NCI-H774 (cell line): ENCODE measurements at regions not wholly inside any gene's neighbourhood (a gene's known extent, or its start where the extent isn't known, plus 50 kb on each side); places are given as distances from the start of the nearest gene placed in this dataset.
"Not testable (repeated sequence)": the region's sequence is repeated elsewhere in the genome, so short reads cannot be mapped to it uniquely, and the experiment has no call there.

ENCODE experiments used
- DNase-seq: peaks from one replicate; lab custom pipeline; 2025; lab: John Stamatoyannopoulos, UW

- DNase-seq, result no peak
Observed at GRCh38 chr13:78138756-78139155, 220.1 kb upstream of the EDNRB start.

DNA sequence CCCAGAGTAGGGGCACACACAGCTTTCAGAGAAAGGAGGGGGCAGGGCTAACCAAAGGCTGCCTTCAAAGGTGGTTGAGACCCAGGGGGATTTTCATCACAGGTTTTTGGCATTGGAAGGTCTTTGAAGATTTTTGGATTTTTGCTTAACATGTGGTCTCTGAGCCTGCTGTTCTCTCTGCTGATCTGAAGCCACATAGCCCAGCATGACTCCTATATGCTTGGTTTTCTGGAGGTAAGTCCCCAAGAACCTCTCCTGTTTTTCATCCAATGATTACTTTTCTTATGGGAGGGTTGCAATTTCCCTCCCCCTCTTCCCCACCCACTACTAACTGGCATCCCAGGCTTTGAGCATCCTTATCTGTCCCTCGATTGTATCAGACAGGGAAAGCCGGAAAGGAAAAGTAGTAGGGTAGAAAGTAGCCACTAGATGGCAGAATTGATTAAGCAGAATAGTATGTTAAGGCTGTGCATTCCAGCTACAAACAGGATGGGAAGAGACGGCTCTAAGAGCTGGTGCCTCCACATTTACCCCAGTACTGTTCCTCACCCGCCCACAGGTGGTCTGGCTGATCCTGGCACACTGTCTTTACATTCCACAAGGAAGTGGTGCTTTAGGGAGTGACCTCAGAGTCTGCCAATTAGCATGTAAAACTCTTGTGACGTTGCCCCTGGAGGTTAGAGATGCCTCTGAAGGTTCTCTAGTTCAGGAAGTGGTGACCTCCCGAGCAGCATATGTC lies 218.9 kb upstream of the EDNRB start:
- peak; percentile 2 for DNase-seq

- DNase-seq, result no peak
Observed at GRCh38 chr13:78136966-78137365, 218.3 kb upstream of the EDNRB start.

GRCh38 chr13:78133511-78133910 lies 214.9 kb upstream of the EDNRB start:
- no peak for DNase-seq

DNA sequence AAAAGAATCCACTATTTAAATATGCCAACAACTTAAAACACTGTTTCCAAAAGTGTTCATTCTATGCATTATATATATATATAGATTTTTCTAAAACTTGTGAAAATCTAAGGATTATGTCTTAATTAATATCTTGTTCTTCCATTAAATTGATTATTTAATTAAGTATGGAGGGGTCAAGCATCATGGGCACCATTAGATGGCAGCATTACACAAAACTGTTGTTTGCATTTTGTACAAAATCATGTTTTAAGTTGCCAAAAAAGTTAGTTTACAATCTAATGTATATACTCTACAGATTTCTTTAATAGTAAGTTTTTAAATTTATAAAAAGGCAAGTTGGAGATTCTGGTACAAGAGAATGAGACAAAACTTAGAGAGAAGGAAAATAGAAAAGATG lies 213.2 kb upstream of the EDNRB start:
- DNase-seq, result no peak

DNA sequence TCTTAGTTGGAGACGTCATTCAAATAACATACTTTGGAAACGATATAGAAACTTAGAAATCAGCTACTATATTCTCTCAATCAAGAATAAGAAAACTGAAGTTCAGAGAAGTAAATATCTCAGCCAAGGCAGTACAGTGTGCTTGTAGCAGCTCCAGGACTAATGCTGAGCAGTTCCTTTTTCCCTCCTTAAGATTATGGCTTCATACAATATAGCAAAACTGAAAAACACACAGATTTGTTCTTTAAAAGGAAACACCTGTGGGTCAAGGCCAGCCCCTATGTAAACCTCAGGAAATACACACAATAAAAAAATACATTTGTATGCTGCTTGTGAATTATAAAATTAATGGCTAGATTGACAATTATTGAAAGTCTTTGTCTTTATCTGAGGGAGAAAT lies 212.7 kb upstream of the EDNRB start:
- no peak for DNase-seq

DNA sequence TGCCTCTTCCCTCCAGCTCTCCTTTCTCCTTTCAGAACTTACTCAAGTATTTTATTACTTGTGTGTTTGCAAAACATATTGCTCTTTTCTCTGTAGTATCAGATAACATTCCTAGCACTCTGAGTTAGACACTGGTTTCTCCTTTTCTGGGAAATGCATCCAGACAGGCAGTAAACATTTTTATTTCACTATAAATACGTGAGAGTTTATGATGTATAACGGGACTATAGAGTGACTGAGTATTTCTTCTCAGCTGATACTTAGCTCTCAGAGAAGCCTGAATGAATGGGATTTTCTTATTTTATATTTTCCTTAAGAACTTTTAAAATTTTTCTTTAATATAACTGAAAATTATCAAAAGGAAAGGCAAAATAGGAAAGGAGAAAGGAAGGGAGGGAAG lies 211.2 kb upstream of the EDNRB start:
- no peak for DNase-seq

DNA sequence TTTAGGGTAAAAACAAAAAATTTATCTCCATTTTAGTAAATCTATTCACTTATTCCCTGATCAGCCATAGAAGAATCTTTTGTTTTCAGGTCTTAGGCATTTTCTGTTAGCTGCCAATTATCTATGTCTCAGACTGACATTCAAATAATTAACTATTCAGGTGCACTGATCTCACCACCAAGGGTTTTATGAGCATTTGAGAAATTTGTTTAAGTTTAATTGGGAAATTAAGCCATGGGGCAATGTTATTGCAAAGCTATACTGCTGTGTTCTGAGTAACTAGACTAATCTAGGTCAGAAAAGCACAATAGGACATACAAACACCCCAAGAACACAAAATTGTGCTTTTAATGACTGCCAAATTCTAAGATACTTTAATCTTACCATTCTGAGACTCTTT lies 210.7 kb upstream of the EDNRB start:
- DNase-seq, result no peak

DNA sequence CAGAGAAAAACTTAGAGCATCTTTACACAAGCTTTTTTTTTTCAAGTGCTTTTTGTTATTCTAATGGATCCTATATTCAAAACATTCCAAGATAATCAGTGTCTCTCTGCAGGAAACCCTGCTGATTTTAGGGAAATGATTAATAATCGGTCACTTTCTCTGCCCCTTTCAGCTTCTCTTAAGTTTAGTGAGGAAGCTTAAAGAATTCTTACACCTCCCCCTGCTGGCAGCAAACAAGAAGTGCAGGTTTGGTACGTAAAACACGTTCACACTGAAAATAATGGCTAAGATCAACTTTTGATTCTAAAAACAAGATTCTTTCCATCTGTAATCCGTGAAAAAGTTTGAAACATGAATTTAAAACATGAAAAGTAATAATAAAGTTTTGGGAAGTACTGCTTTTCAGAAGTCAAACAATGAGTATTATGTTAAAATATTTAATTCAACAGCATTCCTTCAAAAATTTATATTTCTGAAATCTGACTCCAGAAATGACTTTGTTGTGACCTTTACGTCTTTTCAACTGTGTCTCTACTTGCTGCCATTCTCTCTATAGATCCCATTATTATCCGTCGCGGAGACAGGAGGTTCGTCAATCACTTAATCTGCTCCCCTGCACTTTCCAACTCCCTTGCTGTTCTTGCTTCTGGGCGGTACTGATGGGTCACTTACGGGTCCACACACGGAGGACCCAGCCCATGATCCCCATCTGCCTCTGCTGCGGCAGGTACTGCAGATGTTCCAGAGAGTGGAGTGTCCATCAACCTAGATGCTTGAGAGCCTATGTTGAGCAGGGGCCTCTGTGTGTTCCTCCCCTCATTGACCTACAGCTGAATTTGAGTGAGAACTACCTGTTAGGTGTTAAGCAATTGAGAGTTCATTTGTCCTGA lies 203.1 kb upstream of the EDNRB start:
- DNase-seq, result peak; percentile 21

- DNase-seq, result no peak
Observed at GRCh38 chr13:78121001-78121400, 202.4 kb upstream of the EDNRB start.

DNA sequence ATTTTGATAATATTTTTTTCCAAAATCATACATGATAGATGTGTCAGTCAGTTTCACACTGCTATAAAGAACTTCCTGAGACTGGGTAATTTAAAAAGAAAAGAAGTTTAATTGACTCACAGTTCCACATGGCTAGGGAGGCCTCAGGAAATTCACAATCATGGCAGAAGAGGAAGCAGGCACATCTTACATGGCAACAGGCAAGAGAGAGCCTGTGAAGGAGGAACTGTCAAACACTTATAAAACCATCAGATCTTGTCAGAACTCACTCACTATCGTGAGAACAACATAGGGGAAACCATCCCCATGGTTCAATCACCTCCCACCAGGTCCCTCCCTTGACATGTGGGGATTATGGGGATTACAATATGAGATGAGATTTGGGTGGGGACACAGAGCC lies 201.5 kb upstream of the EDNRB start:
- not testable (repeated sequence) for DNase-seq

- DNase-seq, result not testable (repeated sequence)
Observed at GRCh38 chr13:78117070-78117469, 198.4 kb upstream of the EDNRB start.

DNA sequence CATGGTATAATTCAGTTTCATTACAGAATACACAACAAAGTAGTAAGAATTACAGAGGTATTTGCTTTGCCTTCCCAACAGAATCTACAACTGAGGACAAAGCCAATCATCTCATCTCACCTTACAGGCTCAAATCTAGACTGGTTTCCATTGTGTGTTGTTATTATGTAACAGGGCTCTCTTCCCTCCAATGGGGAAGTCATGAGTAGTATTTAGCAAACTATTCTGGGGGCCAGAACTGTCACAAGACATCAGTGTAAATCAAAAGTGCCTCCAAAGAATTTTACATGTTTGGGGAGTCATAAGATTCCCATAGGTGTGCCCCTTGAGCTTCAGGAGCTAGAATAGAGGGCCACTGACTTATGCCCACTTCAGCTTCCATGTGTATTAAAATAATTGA lies 187.0 kb upstream of the EDNRB start:
- DNase-seq, result no peak

GRCh38 chr13:78103936-78104335 lies 185.3 kb upstream of the EDNRB start:
- DNase-seq, result no peak

DNA sequence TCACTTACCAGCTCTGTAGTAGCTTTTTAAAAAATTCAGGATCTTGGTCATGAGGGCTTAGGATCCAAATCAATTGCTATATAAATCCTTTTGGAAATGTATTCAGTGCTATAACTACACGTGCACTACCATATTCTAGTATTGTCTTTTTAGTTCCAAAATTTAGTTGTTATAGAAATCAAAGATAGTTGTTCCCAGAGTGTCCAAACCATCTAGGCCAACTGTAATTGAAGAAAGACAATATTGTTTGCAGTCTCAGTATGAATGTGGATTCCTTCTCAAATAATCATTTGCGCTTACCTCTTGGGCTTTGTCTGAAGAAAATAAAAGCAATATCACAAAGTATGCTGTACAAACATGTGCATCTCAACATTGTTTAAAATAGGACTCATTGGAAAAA lies 184.1 kb upstream of the EDNRB start:
- DNase-seq, result no peak

DNA sequence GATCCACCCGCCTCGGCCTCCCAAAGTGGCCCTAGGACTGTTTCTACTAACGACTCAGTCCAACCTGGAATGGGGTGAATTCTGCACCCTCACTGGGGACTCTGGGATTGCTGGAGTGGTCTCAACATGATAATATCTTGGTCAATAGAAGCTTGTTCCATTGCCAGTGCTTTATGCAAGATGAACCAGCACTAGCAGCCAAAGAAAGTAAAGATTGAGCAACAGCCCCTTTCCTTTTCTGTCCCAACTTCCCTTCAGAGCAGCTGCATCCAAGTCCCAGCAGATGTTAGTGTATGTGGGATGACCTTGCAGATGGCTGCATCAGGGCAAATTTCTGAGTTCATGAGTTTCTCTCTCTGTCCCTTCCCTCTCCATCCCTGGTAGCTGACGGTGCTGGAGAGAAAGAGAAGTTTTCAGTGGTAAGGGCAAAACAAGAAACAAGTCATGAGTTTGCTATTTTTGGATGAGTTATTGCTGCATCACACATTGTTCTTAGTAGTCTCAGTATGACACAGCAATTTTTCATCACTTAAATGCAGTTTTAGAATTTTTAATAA lies 183.6 kb upstream of the EDNRB start:
- DNase-seq, result no peak

DNA sequence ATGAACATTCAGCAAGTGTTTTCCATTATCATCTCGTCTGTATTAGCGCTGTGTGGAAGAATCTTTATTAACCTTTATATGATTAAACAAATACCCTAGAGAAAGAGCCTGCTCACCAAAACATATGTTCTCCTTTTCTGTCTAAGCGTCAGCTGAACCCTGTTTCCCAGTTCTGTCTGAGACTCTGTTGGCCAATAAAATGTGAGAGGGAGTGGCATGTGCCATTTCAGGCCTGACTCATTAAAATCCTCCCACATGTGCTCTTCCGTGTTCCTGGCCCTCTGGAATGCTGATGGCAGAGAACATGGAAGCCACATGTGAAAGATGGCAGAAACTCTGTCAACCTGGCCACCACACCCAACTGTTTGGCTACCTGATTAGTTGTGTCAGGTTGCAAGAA lies 181.9 kb upstream of the EDNRB start:
- no peak for DNase-seq

DNA sequence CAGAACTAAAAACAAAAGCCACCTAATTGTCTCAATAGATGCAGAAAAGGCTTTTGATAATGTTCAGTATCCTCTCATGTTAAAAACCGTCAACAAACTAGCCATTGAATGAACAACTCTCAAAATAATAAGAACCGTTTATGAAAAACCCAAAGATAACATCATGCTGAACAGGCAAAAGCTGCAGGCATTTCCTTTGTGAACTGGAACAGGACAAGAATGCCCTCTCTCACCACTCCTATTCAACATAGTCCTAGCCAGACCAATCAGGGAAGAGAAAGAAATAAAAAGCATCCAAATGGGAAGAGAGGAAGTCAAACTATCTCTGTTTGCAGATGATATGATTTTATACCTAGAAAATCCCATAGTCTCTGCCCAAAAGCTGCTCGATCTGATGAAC lies 179.6 kb upstream of the EDNRB start:
- DNase-seq, result no peak

DNA sequence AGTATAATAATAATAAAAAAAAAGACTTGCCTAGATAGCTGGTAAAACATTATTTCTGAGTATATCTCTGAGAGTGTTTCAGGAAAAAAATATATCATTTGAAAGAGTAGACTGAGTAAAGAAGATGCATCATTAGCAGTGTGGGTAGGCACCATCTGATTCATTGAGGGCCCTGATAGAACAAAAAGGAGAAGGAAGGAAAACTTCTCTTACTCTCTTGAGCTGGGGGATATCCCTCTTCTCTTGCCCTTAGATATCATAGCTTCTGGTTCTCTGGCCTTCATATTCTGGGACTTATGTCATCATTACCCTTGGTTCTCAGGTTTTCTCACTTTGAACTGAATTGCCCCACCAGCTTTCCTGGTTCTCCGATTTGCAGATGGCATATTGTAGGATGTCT lies 177.6 kb upstream of the EDNRB start:
- DNase-seq, result no peak

GRCh38 chr13:78087966-78088678 lies 169.5 kb upstream of the EDNRB start:
- DNase-seq, result no peak

DNA sequence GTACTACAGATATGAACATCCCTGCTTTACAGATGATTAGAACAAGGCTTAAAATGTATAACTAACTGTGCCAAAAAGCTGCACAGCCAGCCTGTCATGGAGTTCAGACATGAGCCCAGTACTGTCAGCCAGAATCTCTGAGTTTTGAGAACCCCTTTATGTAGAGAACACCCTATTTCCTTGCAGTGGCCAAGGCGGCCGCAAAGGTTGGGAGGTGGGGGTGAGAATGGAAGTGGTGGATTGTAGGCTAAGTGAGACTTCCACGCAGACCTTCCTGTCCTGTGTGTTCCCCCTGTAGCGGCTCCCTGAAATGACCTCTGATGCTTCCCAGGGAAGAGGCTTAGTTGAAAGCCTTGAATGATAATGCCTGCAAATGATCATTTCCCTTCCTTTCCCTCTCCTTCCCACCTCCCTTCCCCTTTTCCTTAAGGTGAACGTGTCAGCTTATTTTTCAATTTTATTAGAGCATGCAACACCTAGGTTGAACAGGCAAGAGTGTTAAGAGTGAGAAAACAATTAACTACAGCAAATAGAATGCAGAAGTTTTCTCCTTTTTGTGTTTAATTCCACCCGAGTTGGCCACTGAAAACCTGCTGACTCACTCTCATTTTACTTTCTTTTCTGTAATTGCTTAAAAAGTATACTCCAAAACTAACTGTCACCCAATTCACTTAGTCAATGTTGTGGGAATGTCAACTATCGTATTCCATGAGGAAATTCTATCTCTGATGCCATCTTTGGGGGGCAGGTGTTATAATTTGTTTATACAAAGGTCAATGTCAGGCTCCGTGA lies 167.0 kb upstream of the EDNRB start:
- DNase-seq, result no peak

- DNase-seq, result no peak
Observed at GRCh38 chr13:78084401-78084800, 165.8 kb upstream of the EDNRB start.
